GM12878 (cell line): ENCODE measurements at regions not wholly inside any gene's neighbourhood (a gene's known extent, or its start where the extent isn't known, plus 50 kb on each side); places are given as distances from the start of the nearest gene placed in this dataset.

ENCODE experiments used
- ATAC-seq: fragments of 200-7000 bp; cut with Tn5 transposase; 3 replicates; pipeline ENCODE4 v1.9.1; 2020; ENCODE audit warnings: mild to moderate bottlenecking, moderate library complexity
- BruUV-seq: library from RNA; stranded (reverse); fragments of 400-500 nt; replicated peaks from 2 replicates; lab custom pipeline; 2021; lab: Mats Ljungman, UMichigan
- CTCF ChIA-PET: fragments of 300-600 bp; sonication (Branson Sonifier 250); formaldehyde crosslinking; extraction: SDS; loops from one replicate; lab custom pipeline; 2021; ENCODE audit warnings: inconsistent platforms; lab: Yijun Ruan, JAX
- POLR2A ChIA-PET: fragments of 350-600 bp; formaldehyde crosslinking; extraction: SDS; loops from one replicate; lab custom pipeline; 2021; ENCODE audit warnings: inconsistent platforms; lab: Charles Lee
- RAD21 ChIA-PET: fragments of 300-600 bp; sonication (Branson Sonifier 250); formaldehyde crosslinking; loops from one replicate; lab custom pipeline; 2023; ENCODE audit warnings: antibody characterized with exemption; ENCODE audit not compliant: unreplicated experiment; lab: Charles Lee
- SMC1A ChIA-PET: fragments of 300-600 bp; sonication (Branson Sonifier 250); formaldehyde crosslinking; loops from one replicate; lab custom pipeline; 2023; ENCODE audit not compliant: unreplicated experiment, uncharacterized antibody; lab: Charles Lee
- DNase-seq: peaks from one replicate; pipeline ENCODE4 v3.0.0-alpha.2; 2011; ENCODE audit warnings: low read depth, low spot score
- FAIRE-seq: peaks from 3 replicates; lab custom pipeline; 2011; peaks lifted over from hg19 to GRCh38; lab: Jason Lieb, UNC
- H2AFZ ChIP-seq: 2 replicates; pipeline ENCODE4 v1.6.0; 2011; ENCODE audit warnings: low read depth, low read length, control low read depth; ENCODE audit not compliant: control insufficient read depth
- H3K27ac ChIP-seq: 2 replicates; pipeline ENCODE4 v1.5.1; 2011; ENCODE audit warnings: control low read depth; ENCODE audit not compliant: control insufficient read depth, insufficient read depth
- H3K27me3 ChIP-seq, 2 experiments: replicated peaks in 1 of 2; 2 replicates each; pipeline versions ENCODE4 v1.6.0 to v1.6.1; 2011; ENCODE audit warnings: low read length in 1 of 2; ENCODE audit not compliant: control insufficient read depth in 2 of 2, insufficient read depth in 2 of 2
- H3K36me3 ChIP-seq, 2 experiments: 2 replicates each; pipeline ENCODE4 v1.5.1; 2011; ENCODE audit warnings: low read length in 1 of 2; ENCODE audit not compliant: control insufficient read depth in 2 of 2, insufficient read depth in 2 of 2
- H3K4me1 ChIP-seq: 2 replicates; pipeline ENCODE4 v1.6.1; 2011; ENCODE audit warnings: mild to moderate bottlenecking, low read length, moderate library complexity, mixed read lengths; ENCODE audit not compliant: control insufficient read depth, insufficient read depth
- H3K4me2 ChIP-seq: 2 replicates; pipeline ENCODE4 v1.6.0; 2011; ENCODE audit warnings: control low read depth; ENCODE audit not compliant: control insufficient read depth, insufficient read depth
- H3K4me3 ChIP-seq: fragments of 200-600 bp; sonication (generic); 2 replicates; pipeline ENCODE4 v1.5.1; 2016
- H3K79me2 ChIP-seq: 2 replicates; pipeline ENCODE4 v1.6.0; 2011; ENCODE audit warnings: low read length; ENCODE audit not compliant: control insufficient read depth, insufficient read depth
- H3K9ac ChIP-seq: 2 replicates; pipeline ENCODE4 v1.8.0; 2011; ENCODE audit warnings: low read length, control low read depth, mixed read lengths; ENCODE audit not compliant: control insufficient read depth, insufficient read depth
- H3K9me3 ChIP-seq: replicated peaks from 3 replicates; pipeline ENCODE4 v1.5.1; 2011; ENCODE audit warnings: mild to moderate bottlenecking, low read length; ENCODE audit not compliant: control insufficient read depth, insufficient read depth
- H4K20me1 ChIP-seq: 2 replicates; pipeline ENCODE4 v1.6.0; 2011; ENCODE audit not compliant: control insufficient read depth, insufficient read depth
- ASH2L ChIP-seq: fragments of 300-600, 200-600 bp; sonication (generic); IDR thresholded peaks from 2 replicates; pipeline ENCODE4 v1.6.1; 2017; ENCODE audit warnings: low read depth, mild to moderate bottlenecking, borderline replicate concordance
- CEBPB ChIP-seq, 2 experiments: fragments of 150-350 bp in 1 of 2; IDR thresholded peaks; 2 replicates each; pipeline ENCODE4 v1.6.1; 2012 to 2014; ENCODE audit warnings: low read depth in 2 of 2, low read length in 2 of 2, borderline replicate concordance in 1 of 2, inconsistent platforms in 1 of 2
- CHD2 ChIP-seq: IDR thresholded peaks from 2 replicates; pipeline ENCODE4 v1.6.1; 2011; ENCODE audit warnings: low read depth, low read length, improper control_type of control experiment, borderline replicate concordance
- FOXK2 ChIP-seq: fragments of 450-650 bp; IDR thresholded peaks from 2 replicates; pipeline ENCODE4 v1.6.1; 2017; ENCODE audit warnings: mild to moderate bottlenecking, moderate library complexity
- IKZF1 ChIP-seq: fragments of 450-650 bp; conservative IDR thresholded peaks from 2 replicates; pipeline ENCODE4 v1.6.1; 2017; ENCODE audit warnings: antibody characterized with exemption, mild to moderate bottlenecking
- IKZF2 ChIP-seq, 2 experiments: fragments of 450-650 bp; IDR thresholded peaks; 2 replicates each; pipeline ENCODE4 v1.6.1; 2017; ENCODE audit warnings: mild to moderate bottlenecking in 2 of 2, moderate library complexity in 2 of 2
- LARP7 ChIP-seq: fragments of 450-650 bp; IDR thresholded peaks from 2 replicates; pipeline ENCODE4 v1.6.1; 2017; ENCODE audit warnings: mild to moderate bottlenecking
- MYB ChIP-seq: fragments of 150-350 bp; IDR thresholded peaks from 2 replicates; pipeline ENCODE4 v1.6.1; 2014; ENCODE audit warnings: mild to moderate bottlenecking, low read depth, low read length, borderline replicate concordance
- NBN ChIP-seq: fragments of 450-650 bp; IDR thresholded peaks from 2 replicates; pipeline ENCODE4 v1.6.1; 2016
- NR2C1 ChIP-seq: fragments of 450-650 bp; IDR thresholded peaks from 2 replicates; pipeline ENCODE4 v1.6.1; 2017; ENCODE audit warnings: antibody characterized with exemption, mild to moderate bottlenecking, moderate library complexity
- POLR2AphosphoS2 ChIP-seq: IDR thresholded peaks from 2 replicates; pipeline ENCODE4 v1.6.1; 2011; ENCODE audit warnings: low read depth, mild to moderate bottlenecking, low read length, improper control_type of control experiment, moderate library complexity
- POU2F2 ChIP-seq: IDR thresholded peaks from 3 replicates; pipeline ENCODE4 v1.6.1; 2011; ENCODE audit warnings: low read depth, mild to moderate bottlenecking, low read length, borderline replicate concordance
- RAD21 ChIP-seq: IDR thresholded peaks from 2 replicates; pipeline ENCODE4 v1.6.1; 2011; ENCODE audit warnings: mild to moderate bottlenecking, low read depth, low read length, moderate library complexity; ENCODE audit not compliant: insufficient read depth
- RAD51 ChIP-seq: fragments of 450-650 bp; IDR thresholded peaks from 2 replicates; pipeline ENCODE4 v1.6.1; 2016; ENCODE audit warnings: moderate library complexity, mild to moderate bottlenecking, inconsistent platforms
- RCOR1 ChIP-seq: conservative IDR thresholded peaks from 2 replicates; pipeline ENCODE4 v1.6.1; 2012; ENCODE audit warnings: low read depth, low read length, improper control_type of control experiment
- SREBF1 ChIP-seq: IDR thresholded peaks from 2 replicates; pipeline ENCODE4 v1.6.1; 2012; ENCODE audit warnings: mild to moderate bottlenecking, low read length
- SREBF2 ChIP-seq: IDR thresholded peaks from 2 replicates; pipeline ENCODE4 v1.6.1; 2012; ENCODE audit warnings: mild to moderate bottlenecking, low read length
- WRNIP1 ChIP-seq: IDR thresholded peaks from 2 replicates; pipeline ENCODE4 v1.6.1; 2011; ENCODE audit warnings: low read depth, low read length, improper control_type of control experiment, borderline replicate concordance
- ZBED1 ChIP-seq: IDR thresholded peaks from 2 replicates; pipeline ENCODE4 v1.6.1; 2016; ENCODE audit warnings: borderline replicate concordance
- ZNF274 ChIP-seq: IDR thresholded peaks from one replicate; pipeline ENCODE4 v1.8.0; 2011; ENCODE audit not compliant: insufficient read length, insufficient read depth
- ZSCAN29 ChIP-seq: fragments of 450-650 bp; IDR thresholded peaks from 2 replicates; pipeline ENCODE4 v1.6.1; 2017; ENCODE audit warnings: mild to moderate bottlenecking, moderate library complexity
- WGBS: methylation state at CpG from one replicate; pipeline ENCODE4 v1.1.6; 2016; ENCODE audit warnings: low lambda C conversion rate; ENCODE audit not compliant: insufficient replicate concordance, insufficient coverage; ENCODE audit errors: missing lambda C conversion rate; 5-methylcytosine and 5-hydroxymethylcytosine counted together
- in situ Hi-C: fragments of 300-500 bp; cut with MboI; formaldehyde crosslinking; loops from 9 replicates; pipeline ENCODE4 v1.14.3; 2018; ENCODE audit warnings: mixed read lengths
- intact Hi-C: fragments of 100-400 bp; cut with micrococcal nuclease; formaldehyde crosslinking; loops from one replicate; pipeline ENCODE4 v1.14.2; 2022; ENCODE audit not compliant: unreplicated experiment
- TF ChIP-seq, protein P1 (sequence below): fragments of 450-650 bp; IDR thresholded peaks from 2 replicates; pipeline ENCODE4 v1.6.1; 2018; ENCODE audit warnings: mild to moderate bottlenecking, low read depth, moderate library complexity; ENCODE audit not compliant: partially characterized antibody
- TF ChIP-seq, protein P2 (sequence below): IDR thresholded peaks from 2 replicates; pipeline ENCODE4 v1.6.1; 2011; ENCODE audit warnings: low read depth, mild to moderate bottlenecking, low read length, moderate library complexity, borderline replicate concordance; ENCODE audit errors: extremely low read depth

DNA sequence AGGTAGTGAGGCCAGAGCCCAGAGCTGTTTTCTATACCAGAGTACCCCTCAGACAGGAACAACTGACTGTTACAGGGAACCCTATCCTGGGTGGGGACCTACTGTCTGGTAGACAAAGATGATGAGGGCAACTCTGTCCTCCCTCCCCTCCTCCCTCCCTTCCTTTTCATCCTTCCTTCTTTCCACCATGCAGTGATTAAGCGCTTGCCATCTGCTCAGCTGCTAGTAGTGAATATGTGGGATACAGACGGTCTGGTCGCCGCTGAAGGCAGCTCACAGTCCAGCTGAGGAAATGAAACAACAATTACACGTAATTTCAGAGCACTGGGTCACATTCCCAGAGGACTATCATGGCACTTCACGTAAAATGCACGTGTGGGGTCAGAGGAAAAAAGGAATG, 597.1 kb downstream of the BUD13 start (continued):
- TF ChIP-seq NBN: no peak
- TF ChIP-seq, protein P1, sequence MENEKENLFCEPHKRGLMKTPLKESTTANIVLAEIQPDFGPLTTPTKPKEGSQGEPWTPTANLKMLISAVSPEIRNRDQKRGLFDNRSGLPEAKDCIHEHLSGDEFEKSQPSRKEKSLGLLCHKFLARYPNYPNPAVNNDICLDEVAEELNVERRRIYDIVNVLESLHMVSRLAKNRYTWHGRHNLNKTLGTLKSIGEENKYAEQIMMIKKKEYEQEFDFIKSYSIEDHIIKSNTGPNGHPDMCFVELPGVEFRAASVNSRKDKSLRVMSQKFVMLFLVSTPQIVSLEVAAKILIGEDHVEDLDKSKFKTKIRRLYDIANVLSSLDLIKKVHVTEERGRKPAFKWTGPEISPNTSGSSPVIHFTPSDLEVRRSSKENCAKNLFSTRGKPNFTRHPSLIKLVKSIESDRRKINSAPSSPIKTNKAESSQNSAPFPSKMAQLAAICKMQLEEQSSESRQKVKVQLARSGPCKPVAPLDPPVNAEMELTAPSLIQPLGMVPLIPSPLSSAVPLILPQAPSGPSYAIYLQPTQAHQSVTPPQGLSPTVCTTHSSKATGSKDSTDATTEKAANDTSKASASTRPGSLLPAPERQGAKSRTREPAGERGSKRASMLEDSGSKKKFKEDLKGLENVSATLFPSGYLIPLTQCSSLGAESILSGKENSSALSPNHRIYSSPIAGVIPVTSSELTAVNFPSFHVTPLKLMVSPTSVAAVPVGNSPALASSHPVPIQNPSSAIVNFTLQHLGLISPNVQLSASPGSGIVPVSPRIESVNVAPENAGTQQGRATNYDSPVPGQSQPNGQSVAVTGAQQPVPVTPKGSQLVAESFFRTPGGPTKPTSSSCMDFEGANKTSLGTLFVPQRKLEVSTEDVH: no peak
- no peak for TF ChIP-seq LARP7
- no peak for TF ChIP-seq RAD51
- TF ChIP-seq RCOR1: no peak
- no peak for TF ChIP-seq POU2F2
- TF ChIP-seq ZBED1: no peak
- TF ChIP-seq FOXK2: no peak
- TF ChIP-seq CEBPB (IDR thresholded peaks at IDR 0.05; ENCODE audit: borderline replicate concordance in 1 of 2, low read depth in 2 of 2, low read length in 2 of 2): no peak

DNA sequence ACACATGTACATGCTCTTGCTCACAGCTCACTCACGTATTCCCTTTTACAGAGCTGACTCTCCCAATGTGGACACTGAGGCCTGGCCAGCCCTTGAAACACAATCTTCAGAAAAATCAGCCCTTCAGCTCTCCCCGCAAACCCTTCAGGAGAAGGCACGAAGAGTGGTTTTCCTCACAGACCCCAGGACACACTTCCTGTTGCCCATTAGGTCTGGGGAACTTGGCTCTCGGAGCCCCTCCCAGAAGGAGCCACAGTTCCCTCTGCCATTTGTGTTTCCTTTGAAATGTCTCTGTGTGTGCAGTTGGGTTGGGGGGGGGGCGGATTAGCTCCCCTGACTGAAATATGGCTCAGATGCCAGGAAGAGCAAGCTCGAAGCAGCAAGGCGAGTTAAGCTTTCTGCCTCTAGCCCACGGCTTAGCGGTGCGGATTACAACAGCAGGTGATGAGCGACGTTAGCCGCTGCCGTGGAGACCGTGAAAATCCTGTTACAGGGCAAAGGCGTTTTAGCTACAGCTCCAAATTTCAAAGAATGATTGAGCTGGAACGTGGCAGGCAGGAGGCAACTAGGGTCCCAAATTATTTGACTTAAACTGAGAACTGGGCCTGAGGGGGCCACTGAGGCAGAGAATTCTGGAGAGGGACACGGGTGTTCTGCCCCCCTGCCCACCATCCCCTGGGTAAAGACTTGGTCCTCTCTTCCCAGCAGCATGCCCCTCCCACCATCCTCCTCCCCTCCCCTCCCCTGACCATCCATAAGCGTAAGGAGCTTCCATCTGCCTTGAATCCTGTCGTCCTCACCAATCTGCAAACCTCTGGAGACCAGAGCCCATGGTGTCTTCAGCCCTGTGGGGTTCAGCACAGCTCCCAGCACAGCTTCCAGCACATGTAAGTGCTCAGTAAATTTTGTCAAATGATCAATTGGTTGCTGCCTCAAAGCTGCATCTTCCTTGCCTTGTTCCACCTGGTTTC, 598.6 kb downstream of the BUD13 start:
- ChIA-PET POLR2A (no interaction called here), RAD21 (no interaction called here), SMC1A (interaction anchor here (1.4 kb wide), 1 partner anchor 8 kb away, joined by 3 read pairs; no protein-coding TSS in a partner anchor), CTCF (no interaction called here)
- H3K9me3 ChIP-seq: no peaks in the 10 kb centered on the region
- in situ Hi-C loops (no loop called here), intact Hi-C loops (no loop called here)
- H3K4me1 ChIP-seq: no peaks in the 10 kb centered on the region; the same call in 1 of the 2 replicates
- no peak overlapping the region for H3K27ac ChIP-seq
- no peak overlapping the region for H2AFZ ChIP-seq
- FAIRE-seq (no peak), ATAC-seq (no peak), DNase-seq (no peak)
- H3K4me2 ChIP-seq: no peak overlapping the region
- 37% methylated on average over 19 of the region's 20 CpGs for WGBS
- H4K20me1 ChIP-seq: no peaks in the 10 kb centered on the region
- H3K4me3 ChIP-seq: no peak overlapping the region
- no peaks in the 10 kb centered on the region for H3K36me3 ChIP-seq
- no peaks in the 10 kb centered on the region for H3K79me2 ChIP-seq
- no peak overlapping the region for H3K9ac ChIP-seq
- BruUV-seq: no TSS peak
- no peaks in the 10 kb centered on the region for H3K27me3 ChIP-seq
- no peak for TF ChIP-seq MYB
- no peak for TF ChIP-seq LARP7
- TF ChIP-seq RAD21: no peak
- TF ChIP-seq CHD2: no peak
- no peak for TF ChIP-seq NR2C1
- no peak for TF ChIP-seq ASH2L
- no peak for TF ChIP-seq ZNF274
- no peak for TF ChIP-seq SREBF2
- TF ChIP-seq ZSCAN29: no peak
- TF ChIP-seq WRNIP1: no peak
- TF ChIP-seq IKZF1: no peak
- TF ChIP-seq POLR2AphosphoS2: no peak
- no peak for TF ChIP-seq SREBF1
- TF ChIP-seq IKZF2 (IDR thresholded peaks at IDR 0.05): no peak
- TF ChIP-seq, protein P2, sequence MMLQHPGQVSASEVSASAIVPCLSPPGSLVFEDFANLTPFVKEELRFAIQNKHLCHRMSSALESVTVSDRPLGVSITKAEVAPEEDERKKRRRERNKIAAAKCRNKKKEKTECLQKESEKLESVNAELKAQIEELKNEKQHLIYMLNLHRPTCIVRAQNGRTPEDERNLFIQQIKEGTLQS: no peak
